Stimulated activated CD8-positive, alpha-beta memory T cell treated with anti-CD3 and anti-CD28 coated beads, Interleukin-7, amount 100 ng/mL, for 1 hour (primary cell): ENCODE measurements at regions not wholly inside any gene's neighbourhood (a gene's known extent, or its start where the extent isn't known, plus 50 kb on each side); places are given as distances from the start of the nearest gene placed in this dataset.

ENCODE experiments used
- DNase-seq, 2 donors: peaks; one replicate each; pipeline ENCODE4 v3.0.0-alpha.2; 2020; ENCODE audit warnings: low read depth in 2 of 2

DNA sequence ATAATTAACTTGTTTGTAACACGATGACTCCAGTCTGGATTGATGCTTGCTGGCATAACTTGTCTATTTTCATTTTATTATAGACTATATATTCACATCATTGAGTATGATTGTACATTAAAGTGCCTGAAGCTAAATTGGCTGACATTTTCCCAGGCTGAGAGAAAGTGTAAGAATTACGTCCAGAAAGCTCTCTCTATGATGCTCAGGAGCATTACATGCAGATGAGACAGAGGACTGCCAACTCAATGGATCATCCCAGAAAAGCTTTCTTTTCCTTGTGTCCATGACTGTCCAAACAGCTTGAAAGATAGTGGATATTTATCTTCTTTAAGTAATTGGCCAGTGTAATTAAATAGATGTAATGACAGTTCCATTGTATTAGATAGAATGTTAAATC is 1372.2 kb upstream of the TMEFF2 start:
- DNase-seq = no peak

DNA sequence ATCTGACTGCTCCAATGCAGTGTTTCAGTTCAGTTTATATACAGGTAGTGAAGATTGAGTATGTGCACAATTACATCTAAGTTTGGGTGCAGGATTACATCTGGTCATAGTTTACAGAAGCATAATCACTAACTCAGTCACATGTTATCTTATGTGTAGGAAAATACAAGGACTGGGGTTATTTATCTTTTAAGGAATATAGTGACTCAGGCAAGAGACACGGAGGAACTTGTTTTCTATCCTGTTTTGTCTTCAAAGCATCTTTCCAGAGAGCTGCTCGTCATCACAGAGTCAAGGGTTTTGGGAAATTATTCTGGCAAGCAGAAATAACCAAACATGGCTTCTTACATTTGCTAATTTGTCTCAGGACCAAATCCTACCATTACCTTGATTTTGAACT is 1371.5 kb upstream of the TMEFF2 start:
- no peak for DNase-seq

DNA sequence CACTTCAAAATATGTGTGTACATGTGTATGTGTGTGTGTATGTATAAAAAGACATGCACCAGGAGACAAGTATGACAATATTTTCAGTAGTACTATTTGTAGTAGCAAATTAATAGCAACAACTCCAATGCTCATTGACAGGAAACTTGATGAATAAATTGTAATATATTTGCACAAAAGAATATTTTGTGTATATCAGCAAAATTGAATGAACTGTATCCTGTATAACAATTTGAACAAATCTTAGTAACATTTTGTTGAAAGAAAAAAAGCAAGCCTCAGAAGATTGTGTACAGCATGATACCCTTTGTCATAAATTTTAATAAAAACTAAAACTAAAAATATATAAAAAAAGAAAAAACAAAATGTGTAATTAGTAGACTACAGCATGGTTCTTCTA is 1367.3 kb upstream of the TMEFF2 start:
- DNase-seq = no peak

DNA sequence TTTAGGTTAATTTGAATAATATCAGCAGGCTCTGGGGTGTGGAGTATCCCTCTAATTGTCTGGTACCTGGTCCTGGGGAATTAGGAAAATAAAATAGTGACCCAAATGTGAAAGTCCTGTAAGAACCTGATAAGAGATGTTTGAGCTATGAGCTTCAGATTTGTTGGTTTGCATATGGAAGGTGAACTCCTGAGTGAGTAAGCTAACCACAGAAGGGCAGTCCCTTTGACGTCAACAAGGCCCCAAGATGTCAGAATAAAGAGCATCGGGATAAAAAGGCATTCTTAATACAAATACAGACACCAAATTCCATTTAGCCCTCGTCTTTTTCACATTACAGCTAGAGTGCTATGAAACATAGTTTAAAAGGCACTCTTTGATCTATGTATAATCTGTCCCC is 1366.3 kb upstream of the TMEFF2 start:
- DNase-seq = no peak

DNA sequence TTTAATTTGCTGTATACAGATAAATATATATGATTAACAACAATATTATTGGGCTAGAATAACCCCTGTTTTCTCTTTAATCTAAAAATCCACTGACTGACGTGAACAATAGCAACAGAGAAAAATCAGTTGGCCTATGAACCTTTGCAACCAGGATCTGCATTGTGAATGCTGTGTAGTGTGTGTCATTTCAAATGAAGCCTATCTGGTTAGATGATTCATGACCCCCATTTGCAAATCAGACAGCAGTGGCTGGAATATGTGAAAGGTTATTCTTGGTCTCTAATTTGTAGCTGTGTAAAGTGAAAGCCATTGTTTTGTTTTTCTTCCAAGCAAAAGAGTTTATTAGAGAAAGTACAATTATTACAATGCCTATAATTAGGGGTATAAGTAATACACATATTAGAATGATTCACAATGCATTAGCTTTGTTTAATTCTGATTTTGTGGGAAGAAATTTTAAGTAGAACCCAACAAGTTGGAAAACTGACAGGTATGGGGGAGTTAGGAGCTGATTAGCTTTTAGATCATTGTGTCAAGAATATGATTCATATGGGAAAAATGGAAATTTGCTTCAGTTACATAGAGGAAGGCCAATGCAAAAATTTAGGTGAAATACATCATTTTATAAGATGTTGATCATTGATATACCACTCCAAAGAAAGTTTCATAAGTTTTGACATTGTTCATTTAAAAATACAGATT is 1362.2 kb upstream of the TMEFF2 start:
- DNase-seq = no peak

DNA sequence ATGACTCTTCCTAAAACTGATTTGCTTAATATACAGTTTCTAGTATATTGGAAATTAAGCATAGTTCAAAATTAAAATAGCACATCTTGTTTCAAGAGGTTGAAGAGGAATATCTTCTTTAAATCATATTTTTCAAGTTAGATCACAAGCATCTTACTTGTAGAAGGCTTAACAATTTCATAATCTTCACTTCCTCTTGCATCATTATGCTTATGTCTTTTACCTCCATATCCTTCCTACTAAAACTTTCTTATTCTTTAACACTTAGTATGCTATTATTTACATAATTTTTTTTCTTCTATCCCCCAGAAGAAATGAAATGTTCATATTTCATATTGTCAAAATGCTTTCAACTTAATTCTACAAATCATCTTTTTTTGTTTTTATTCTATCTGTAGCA is 1354.9 kb upstream of the TMEFF2 start:
- DNase-seq = no peak

DNA sequence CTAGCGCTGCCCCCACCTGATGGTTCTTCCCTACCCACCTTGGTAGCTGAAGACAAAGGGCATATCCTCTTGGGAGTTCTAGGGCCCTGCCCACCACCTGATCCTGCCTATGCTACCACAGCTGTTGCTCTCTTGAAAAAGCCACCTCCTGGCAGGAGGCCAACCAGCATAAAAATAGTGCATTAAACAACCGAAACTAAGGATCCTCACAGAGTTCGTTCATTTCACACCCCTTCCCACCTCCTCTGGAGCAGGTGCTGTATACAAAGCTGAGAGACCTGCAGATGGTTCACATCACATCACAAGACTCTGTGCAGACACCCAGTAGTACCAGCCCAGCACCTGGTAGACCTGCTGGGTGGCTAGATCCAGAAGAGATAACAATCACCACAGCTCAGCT is 1348.0 kb upstream of the TMEFF2 start:
- DNase-seq = no peak

DNA sequence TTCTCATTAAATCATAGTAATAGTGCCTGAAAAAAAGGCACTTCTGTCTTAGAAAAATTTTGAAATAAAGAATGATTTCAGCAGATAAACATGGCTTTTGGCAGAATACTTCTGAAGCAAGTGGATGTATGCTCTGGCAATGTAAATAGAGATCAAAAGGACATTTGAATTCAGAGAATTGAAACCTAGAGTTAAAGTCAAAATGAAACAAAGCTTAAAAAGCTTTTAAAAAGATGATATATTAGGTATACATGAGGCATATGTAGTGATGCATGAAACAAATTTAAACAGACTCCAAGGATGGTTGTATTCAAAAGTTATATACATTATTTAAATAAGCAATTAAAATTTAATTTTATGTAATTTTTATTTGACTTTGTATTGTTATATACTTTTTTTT is 1344.5 kb upstream of the TMEFF2 start:
- no peak for DNase-seq

DNA sequence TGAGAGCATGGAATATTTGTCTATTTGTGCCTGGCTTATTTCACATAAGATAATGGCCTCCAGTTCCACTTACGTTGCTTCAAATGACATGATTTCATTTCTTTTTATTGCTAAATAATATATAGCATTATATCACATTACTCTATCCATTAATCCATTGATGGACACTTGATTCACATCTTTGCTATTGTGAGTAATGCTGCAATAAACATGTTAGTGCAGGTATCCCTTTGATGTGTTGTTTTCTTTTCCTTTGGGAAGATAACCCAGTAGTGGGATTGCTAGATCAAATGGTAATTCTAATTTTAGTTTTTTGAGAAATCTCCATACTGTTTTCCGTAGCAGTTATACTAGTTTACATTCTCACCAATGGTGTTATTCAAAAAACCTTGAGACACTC is 1343.3 kb upstream of the TMEFF2 start:
- no peak for DNase-seq

DNA sequence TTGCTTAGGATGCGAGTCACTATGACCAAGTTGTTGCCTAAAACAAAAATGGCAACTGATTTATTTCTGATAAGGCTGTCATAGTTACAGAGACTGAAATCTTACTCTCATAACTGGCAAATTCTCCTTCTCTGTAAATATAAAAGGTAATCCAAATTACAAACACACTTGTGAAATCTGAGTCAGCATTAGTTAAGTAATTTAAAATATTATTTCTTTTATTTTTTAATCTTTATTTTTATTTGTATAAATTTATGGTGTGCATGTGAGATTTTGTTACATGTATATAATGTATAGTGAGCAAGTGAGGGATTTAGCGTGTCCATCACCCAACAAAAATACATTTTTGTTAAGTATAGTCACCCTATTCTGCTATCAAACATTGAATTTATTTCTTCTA is 1342.8 kb upstream of the TMEFF2 start:
- DNase-seq = no peak

DNA sequence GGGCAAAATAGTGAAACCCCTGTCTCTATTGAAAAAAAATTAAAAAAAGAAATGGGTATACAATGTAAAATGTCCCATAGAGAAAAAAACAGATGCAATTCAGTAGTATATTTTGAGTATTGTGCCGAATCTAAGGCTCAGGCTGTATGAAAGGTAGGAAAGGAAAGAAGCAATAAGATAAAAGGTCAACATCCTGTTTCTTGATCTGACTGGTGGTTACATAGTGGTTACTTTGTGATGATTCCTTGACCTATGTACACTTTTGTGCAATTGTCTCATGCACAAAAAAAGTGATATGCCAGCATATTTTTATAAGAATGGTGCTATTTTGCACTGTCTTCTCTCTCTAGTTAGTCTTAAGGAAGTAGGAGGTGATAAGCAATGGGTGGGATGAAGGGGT is 1333.7 kb upstream of the TMEFF2 start:
- no peak for DNase-seq

DNA sequence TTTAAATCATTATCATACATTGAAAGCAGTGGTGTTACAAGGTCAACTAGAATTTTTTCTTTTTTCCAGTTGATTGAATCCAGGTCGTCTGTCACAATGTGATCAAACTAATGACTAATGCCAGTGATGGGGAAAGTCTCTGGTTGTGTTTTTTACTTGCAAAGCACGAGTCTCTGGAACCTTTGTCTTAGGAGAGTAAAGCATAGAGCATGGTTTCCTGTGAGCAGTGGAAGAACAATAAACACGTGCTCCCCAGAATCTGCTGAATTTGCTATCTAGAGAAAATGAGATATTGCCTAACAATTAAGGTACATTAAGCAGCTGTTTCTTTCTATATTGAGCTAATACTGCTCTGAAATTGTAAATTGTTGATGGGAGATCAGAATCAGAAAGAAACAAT is 1332.4 kb upstream of the TMEFF2 start:
- DNase-seq = no peak

DNA sequence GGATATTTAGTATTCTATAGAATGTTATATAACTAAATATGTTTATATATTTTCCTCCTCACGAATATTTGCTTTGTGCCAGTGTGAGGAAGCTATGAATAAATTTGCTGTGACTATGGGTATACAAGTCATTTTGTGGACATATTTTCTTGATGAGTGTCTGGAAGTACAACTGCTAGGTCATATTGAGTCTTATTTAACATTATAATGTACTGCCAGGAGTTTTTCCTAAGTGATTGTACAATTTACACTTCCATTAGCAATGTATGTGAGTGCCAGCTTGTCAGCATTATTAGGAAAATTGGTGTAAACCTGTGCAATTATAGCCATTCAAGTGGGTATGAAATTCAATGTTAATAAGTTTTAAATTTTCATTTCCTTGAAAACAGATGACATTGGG is 1328.9 kb upstream of the TMEFF2 start:
- DNase-seq = no peak

DNA sequence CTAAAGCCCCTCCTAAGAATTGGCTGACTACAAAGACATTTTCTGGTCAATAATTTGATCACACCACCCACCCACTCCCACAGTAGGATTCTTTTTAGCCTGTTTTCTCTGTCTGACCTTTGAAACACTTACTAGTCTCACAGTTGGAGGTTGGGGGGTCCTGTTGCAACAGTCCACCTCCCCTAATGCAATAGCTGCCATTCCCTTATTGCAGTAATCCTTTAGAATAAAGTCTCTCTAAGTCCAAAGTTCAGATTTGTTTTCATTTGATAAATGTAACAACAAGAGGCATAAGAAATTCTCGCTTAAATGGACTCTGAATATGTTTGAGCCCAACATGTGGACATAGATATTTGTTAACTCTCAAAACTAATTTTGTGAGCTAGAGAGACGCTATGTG is 1326.8 kb upstream of the TMEFF2 start:
- no peak for DNase-seq

DNA sequence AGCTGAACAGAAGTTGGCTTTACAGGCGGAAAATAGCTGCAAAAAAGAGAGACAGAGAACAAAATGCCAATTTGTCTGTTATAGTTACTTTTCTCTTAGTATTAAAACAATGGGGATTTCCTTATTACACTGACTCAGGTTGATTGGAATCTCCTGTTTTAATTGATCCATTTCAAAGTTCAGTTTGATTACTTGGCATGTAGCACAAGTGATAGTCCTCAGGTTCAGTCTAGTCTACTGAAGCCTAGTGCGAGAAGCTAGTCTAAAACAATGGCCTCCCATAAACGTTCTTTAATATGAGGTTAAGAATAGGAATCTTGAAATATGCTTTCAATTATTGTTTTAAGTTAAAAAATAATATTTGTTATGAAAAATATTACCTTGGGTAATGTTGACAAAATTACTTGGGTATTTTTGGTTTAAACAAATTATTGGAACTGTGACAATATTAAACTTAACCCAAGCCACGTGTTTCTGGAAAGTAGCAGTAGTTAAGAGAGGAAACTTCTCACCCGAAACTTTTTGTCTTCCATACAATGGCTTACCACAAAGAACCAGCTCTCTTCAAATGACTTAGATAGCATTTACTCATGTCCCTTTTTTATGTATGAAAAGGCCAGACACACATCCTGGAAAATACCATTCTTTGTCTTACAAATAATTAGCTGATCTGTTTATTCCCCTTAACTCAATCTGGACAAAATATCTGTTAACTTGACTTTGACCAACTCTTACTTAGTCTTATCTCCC is 1326.2 kb upstream of the TMEFF2 start:
- DNase-seq = no peak

DNA sequence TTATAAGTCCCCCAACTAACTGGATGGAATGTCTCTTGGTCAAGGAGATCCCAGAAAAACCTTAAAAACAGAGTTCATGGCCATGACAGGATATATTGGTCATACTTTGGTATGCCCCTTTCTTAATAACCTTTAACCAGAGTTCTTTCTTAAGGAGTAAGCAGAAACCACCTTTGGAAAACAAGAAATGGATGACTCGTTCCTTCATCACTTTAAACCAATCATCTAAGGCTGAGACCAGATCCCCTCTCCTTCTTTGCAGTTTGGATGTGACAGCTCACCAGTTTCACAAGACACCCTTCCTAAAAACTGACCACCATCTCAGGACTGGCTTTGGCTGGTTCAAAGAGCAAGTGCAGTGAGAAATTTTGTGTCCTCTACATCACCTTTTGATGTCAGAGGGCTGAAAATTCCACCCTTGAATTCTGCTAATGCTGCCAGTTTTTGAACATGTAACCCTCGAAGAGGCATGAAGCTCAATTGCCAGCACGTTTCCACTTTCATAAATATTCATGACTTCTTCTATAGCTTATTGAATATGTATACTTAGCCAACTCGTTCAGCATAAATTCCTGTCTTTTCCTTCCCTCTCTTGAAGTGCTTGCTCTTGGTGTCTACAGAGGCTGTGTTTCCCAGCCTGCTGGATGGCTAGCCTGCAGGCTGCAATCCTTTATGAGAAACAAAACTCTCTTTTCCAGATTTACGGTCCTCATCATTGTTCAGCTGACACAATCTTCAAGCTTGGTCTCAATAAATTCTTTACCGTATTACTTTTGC is 1323.5 kb upstream of the TMEFF2 start:
- no peak for DNase-seq

DNA sequence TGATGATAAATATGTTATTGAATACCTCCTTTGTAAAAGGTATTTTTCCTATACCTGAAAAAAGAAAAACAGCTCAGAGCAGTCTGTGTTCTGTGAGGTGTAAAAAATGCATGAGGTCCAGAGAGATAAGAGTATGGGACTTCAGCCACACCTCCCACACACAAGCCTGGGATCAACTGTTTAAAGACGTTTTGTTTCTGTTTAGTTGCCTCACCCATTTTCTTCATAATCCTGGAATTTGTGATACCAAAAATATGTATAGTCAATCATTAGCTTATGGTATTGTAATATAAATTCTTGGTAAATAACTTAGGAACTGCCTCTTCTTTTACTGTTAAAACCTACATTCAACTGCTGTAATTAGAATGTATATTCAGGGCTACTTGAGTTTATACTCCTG is 1322.9 kb upstream of the TMEFF2 start:
- DNase-seq = no peak

DNA sequence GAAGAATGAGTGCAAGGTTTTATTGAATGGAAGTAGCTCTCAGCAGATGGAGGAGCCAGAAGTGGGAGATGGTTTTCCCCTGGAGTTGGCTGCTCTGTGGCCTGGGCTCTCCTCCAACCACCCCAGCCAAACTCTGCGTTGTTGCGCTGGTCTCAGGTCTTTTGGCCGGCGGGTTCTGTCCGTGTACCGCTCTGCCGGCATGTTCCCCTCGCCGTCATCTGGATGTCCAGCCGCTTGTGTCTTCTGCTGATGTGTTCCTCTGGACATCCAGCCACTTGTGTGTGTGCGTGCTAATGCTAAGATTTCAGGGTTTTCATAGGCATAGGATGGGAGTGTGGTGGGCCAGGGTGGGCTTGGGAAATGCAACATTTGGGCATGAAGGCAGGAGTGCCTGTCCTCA is 1311.3 kb upstream of the TMEFF2 start:
- DNase-seq = no peak

DNA sequence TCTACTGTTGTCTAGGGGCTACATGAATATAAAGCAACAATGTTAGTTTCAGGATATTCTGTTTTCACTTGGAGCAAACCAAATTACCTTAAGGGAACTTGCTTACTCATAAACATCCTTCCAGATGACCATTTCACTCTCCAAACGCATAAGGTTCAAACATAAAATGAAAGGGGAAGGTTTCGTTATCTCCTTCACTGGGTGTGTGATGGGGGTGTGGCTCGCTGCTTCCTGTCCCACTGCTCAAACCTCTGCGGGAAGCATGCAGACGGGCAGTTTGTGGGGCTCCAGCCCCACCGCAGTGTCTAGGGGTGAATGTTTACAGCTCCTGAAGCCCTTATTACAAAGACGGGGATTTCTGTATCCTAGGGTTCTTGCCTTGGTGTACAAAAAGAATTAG is 1310.9 kb upstream of the TMEFF2 start:
- DNase-seq = no peak

DNA sequence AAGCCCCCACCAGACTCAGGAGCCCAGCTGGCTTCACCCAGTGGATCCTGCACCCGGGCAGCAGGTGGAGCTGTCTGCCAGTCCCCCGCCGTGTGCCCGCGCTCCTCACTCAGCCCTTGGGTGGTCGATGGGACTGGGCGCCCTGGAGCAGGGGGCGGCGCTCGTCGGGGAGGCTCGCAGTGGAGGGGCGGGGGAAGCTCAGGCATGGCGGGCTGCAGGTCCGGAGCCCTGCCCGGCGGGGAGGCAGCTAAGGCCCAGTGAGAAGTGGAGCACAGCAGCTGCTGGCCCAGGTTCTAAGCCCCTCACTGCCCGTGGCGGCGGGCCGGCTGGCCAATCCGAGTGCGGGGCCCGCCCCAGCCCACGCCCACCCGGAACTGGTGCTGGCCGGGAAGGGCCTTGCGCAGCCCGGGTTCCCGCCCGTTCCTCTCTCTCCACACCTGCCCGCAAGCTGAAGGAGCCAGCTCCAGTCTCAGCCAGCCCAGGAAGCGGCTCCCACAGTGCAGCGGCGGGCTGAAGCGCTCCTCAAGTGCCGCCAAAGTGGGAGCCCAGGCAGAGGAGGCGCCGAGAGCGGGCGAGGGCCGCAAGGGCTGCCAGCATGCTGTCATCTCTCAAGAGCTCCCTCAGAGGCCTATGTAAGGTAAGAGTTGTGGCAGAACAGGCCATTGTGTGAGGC is 1307.8 kb upstream of the TMEFF2 start:
- no peak for DNase-seq

DNA sequence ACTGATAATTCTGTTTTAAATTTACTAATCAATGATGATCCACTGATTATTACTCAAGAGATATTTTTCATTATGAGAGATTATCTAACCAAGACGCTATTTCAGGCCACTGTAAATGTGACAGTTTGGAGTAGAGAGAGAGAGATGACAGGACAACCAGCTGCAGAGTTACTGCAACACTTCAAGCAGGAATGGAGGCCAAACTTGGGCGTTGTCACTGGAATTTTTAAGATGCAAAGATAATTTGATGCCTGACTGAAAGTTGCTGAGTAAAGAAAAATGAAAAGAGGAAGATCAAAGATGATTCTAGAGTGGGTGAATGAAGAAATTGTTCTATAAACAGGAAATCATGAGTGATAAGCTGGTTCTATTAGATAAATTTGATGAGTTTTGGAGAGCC is 1302.1 kb upstream of the TMEFF2 start:
- DNase-seq = no peak

DNA sequence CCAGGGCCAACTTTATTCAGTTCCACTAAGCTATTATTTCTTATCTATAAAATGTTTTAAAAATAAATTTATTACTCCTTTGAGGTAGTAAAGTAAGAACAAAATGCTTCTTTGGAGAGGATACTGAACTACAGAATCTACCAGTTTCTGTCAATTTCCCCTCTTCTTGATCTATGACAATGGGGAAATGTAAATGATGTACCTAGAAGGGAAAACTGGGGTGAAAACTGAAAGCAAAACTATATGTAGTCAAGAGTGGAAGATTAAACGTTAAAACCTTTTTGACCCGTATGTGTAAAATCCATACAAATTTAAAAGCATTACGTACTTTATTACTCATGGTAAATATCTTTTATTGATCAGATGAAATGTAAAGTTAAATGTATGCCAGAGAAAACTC is 1287.8 kb upstream of the TMEFF2 start:
- no peak for DNase-seq
